ENCODE measurements at regions not wholly inside any gene's neighbourhood (a gene's known extent, or its start where the extent isn't known, plus 50 kb on each side); places are given as distances from the start of the nearest gene placed in this dataset.

GRCh38 chrY:7467796-7468520, 556.4 kb upstream of the AMELY start:
- DNase-seq (no peak), ATAC-seq (peak; percentile 24)
- intact Hi-C loops (cut with micrococcal nuclease), result no loop called here

- ATAC-seq (peak; percentile 76), DNase-seq (peak; percentile 39)
- intact Hi-C loops (cut with micrococcal nuclease), result no loop called here
Observed at GRCh38 chrY:7465185-7465621, 553.7 kb upstream of the AMELY start.

DNA sequence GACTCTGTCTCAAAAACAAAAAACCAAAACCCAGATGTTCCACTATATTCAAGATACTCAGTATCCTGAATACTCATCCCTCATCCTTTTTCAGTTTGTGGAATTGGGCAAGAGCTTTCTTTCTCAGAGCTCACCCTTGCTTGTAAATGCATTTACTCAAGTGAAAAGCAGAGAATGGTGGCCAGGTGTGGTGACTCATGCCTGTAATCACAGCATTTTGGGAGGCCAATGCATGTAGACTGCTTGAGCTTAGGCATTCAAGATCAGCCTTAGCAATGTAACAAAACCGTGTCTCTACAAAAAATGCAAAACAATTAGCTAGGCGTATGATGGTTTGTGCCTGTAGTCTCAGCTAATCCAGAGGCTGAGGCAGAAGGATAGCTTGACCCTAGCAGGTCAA, 553.2 kb upstream of the AMELY start:
- no peak for DNase-seq
- ATAC-seq, result no peak

DNA sequence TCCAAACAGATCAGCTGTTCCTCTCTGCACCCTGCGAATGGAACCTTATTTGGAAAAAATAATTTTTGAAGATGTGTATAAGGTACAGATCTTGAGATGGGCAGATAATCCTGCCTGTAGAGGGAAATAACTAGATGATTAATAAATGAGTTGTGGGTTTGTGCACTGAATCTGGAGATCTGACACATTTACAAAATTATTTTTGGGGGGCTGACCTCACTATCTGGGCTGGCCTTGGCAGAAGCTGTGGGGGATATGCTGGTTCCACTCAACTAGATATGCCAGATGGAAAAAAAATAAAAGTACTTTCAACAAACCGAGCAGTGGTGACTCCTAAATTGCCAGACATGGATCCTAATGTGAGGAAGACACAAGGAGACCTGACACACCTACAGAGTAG, 552.2 kb upstream of the AMELY start:
- ATAC-seq (no peak), DNase-seq (no peak)
- intact Hi-C loops (cut with micrococcal nuclease), result no loop called here

More for the DNA sequence above, 553.2 kb upstream of the AMELY start:
- intact Hi-C loops (cut with micrococcal nuclease), result no loop called here

DNA sequence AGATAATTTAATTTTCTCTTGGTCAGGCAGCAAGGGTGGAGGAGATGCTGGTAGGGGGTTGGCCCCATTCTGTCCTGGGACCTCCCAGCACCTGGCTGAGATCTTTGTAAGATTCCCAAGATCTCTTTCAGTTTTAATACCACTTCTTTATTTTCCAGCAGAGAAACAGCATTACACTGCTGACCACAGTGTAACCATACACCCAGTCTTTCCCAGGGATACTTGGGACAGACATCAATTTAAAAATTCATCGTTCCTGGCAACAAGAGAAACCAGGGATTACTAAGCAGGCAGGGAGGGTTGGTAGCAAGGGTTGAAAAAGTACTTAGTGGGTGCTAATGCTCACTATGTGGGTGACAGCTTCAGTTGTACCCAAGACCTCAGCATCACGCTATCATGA, 551.6 kb upstream of the AMELY start:
- DNase-seq, result no peak
- no peak for ATAC-seq
- intact Hi-C loops (cut with micrococcal nuclease), result no loop called here

DNA sequence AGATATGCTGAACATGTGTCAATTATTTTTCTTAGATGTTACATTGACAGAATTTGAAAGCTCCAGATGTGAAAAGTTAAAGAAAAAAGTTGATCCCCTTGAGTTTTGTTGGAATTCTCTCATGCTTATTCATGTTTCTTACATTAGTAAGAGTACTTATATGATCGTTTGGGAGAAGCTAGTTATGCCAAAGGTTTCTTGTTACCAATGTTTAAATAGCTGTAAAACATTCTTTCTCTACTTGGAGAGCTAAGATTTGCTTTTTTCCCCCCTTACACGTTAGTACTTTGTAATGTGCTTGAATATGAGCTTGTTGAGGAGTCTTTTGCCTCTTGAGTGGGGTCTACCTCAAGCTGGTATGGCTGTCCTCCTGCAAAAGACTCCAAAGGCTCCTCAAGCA, 551.1 kb upstream of the AMELY start:
- ATAC-seq (no peak), DNase-seq (no peak)
- intact Hi-C loops (cut with micrococcal nuclease), result no loop called here

GRCh38 chrY:7461873-7462525, 550.4 kb upstream of the AMELY start:
- no peak for DNase-seq
- ATAC-seq, result no peak
- intact Hi-C loops (cut with micrococcal nuclease), result no loop called here

DNA sequence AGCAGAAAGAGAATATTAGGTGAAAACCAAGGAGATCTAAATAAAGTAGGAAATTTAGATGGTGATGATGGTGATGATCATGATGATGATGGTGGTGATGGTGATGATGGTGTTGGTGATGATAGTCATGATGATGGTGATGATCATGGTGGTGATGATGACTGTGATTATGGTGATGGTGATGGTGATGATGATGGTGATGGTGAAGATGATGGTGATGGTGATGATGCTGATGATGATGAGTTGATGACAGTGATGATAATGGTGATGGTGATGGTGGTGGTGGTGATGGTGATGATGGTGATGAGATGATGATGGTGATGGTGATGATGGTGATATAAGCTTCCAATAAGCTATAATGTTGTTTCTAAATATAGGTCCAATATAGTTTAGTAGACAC, 548.2 kb upstream of the AMELY start:
- DNase-seq (no peak), ATAC-seq (no peak)
- intact Hi-C loops (cut with micrococcal nuclease), result no loop called here

- peak; percentile 87 for ATAC-seq
- intact Hi-C loops (cut with micrococcal nuclease), result no loop called here
- DNase-seq, result no peak
Observed at GRCh38 chrY:7458301-7459078, 546.9 kb upstream of the AMELY start.

- intact Hi-C loops (cut with micrococcal nuclease), result no loop called here
- DNase-seq (no peak), ATAC-seq (peak; percentile 39)
Observed at GRCh38 chrY:7457286-7458015, 545.9 kb upstream of the AMELY start.

- ATAC-seq, result no peak
- no peak for DNase-seq
- intact Hi-C loops (cut with micrococcal nuclease), result no loop called here
Observed at GRCh38 chrY:7455626-7456025, 544.1 kb upstream of the AMELY start.

- DNase-seq, result no peak
- ATAC-seq, result no peak
- intact Hi-C loops (cut with micrococcal nuclease), result no loop called here
Observed at GRCh38 chrY:7453336-7453735, 541.8 kb upstream of the AMELY start.

DNA sequence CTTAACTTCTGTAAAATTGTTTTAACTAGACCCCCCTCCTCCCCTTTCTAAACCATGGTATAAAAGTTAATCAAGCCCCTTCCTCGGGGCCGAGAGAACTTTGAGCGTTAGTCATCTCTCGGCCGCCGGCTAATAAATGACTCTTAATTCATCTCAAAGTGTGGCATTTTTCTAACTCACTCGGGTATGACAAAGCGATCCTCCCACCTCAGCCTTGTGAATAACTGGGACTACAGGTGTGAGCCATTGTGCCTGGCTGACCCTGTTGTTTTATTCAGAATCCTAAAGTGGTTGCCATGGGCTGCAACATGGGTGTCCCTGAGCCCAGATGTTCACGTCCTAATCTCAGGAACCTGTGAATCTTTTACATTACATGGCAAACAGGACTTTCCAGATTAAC, 540.7 kb upstream of the AMELY start:
- intact Hi-C loops (cut with micrococcal nuclease), result no loop called here
- no peak for ATAC-seq
- DNase-seq, result no peak

- ATAC-seq (no peak), DNase-seq (no peak)
- intact Hi-C loops (cut with micrococcal nuclease), result no loop called here
Observed at GRCh38 chrY:7449860-7450259, 538.3 kb upstream of the AMELY start.

DNA sequence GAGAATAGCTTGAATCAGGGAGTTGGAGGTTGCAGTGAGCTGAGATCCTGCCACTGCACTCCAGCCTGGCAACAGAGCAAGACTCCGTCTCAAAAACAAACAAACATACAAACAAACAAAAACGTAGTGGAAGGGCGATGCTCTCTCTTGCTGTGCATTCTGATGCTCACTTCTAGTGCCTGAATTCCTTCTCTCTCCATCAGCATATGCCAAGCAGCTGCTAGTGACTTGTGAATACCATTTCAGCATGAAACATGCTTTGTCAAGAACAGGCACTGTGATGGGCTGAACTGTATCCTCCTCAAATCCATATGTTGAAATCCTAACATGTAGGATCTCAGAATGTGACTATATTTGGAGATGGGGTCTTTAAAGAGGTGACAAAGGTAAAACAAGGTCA, 537.1 kb upstream of the AMELY start:
- intact Hi-C loops (cut with micrococcal nuclease), result no loop called here
- no peak for ATAC-seq
- DNase-seq, result no peak

GRCh38 chrY:7447881-7448516, 536.4 kb upstream of the AMELY start:
- intact Hi-C loops (cut with micrococcal nuclease), result no loop called here
- no peak for ATAC-seq
- no peak for DNase-seq

- intact Hi-C loops (cut with micrococcal nuclease), result no loop called here
- DNase-seq, result no peak
- no peak for ATAC-seq
Observed at GRCh38 chrY:7444141-7444540, 532.6 kb upstream of the AMELY start.

GRCh38 chrY:7440796-7441530, 529.4 kb upstream of the AMELY start:
- no peak for ATAC-seq
- DNase-seq, result no peak
- intact Hi-C loops (cut with micrococcal nuclease), result no loop called here

GRCh38 chrY:7437086-7437485, 525.5 kb upstream of the AMELY start:
- ATAC-seq, result no peak
- intact Hi-C loops (cut with micrococcal nuclease), result no loop called here
- DNase-seq, result no peak
